SK-N-DZ (cell line): ENCODE measurements at regions not wholly inside any gene's neighbourhood (a gene's known extent, or its start where the extent isn't known, plus 50 kb on each side); places are given as distances from the start of the nearest gene placed in this dataset.
"Not testable (repeated sequence)": the region's sequence is repeated elsewhere in the genome, so short reads cannot be mapped to it uniquely, and the experiment has no call there.

Experiments used
- DNase-seq: peaks from one replicate; pipeline ENCODE4 v3.0.0-alpha.2; 2015; ENCODE audit warnings: low spot score

GRCh38 chr1:67482733-67483482, 52.7 kb upstream of the SERBP1 start:
- DNase-seq = no peak

- DNase-seq = no peak
Observed at GRCh38 chr1:67484492-67484891, 54.3 kb upstream of the SERBP1 start.

- DNase-seq = no peak
Observed at GRCh38 chr1:67485046-67485811, 55.0 kb upstream of the SERBP1 start.

GRCh38 chr1:67489643-67490042, 59.4 kb upstream of the SERBP1 start:
- peak; percentile 21 for DNase-seq

GRCh38 chr1:67491280-67491679, 61.1 kb upstream of the SERBP1 start:
- DNase-seq = no peak

- DNase-seq = no peak
Observed at GRCh38 chr1:67493148-67493547, 62.9 kb upstream of the SERBP1 start.

GRCh38 chr1:67495327-67495726, 65.1 kb upstream of the SERBP1 start:
- no peak for DNase-seq

GRCh38 chr1:67496329-67496728, 66.1 kb upstream of the SERBP1 start:
- DNase-seq = no peak

GRCh38 chr1:67500413-67500959, 70.3 kb upstream of the SERBP1 start:
- DNase-seq = peak; percentile 81

GRCh38 chr1:67503974-67504373, 73.8 kb upstream of the SERBP1 start:
- no peak for DNase-seq

- DNase-seq = not testable (repeated sequence)
Observed at GRCh38 chr1:67513392-67514294, 83.4 kb upstream of the SERBP1 start.

GRCh38 chr1:67514300-67514699, 84.1 kb upstream of the SERBP1 start:
- DNase-seq = no peak

- DNase-seq = no peak
Observed at GRCh38 chr1:67514786-67515185, 84.6 kb upstream of the SERBP1 start.

- no peak for DNase-seq
Observed at GRCh38 chr1:67515324-67516080, 85.3 kb upstream of the SERBP1 start.

GRCh38 chr1:67517046-67517445, 86.8 kb upstream of the SERBP1 start:
- DNase-seq = no peak

- no peak for DNase-seq
Observed at GRCh38 chr1:67522001-67522441, 91.8 kb upstream of the SERBP1 start.

- DNase-seq = no peak
Observed at GRCh38 chr1:67522793-67523192, 92.6 kb upstream of the SERBP1 start.

- no peak for DNase-seq
Observed at GRCh38 chr1:67524143-67525052, 94.2 kb upstream of the SERBP1 start.

- no peak for DNase-seq
Observed at GRCh38 chr1:67525053-67525760, 95.0 kb upstream of the SERBP1 start.
